Stomach (tissue), 8 donors: ENCODE measurements at regions not wholly inside any gene's neighbourhood (a gene's known extent, or its start where the extent isn't known, plus 50 kb on each side); places are given as distances from the start of the nearest gene placed in this dataset.
A peak's percentile ranks its signal among the peaks of the same experiment; 100 is the strongest.

Experiments used
- DNase-seq, 2 donors: peaks; one replicate each; pipeline versions ENCODE4 v3.0.0 to v3.0.0-alpha.2; 2013 to 2019
- H3K27ac ChIP-seq, 5 donors: fragments of 200-600 bp in 4 of 5; sonication (generic) in 4 of 5; one replicate each; pipeline ENCODE4 v1.5.1; 2013 to 2019; ENCODE audit warnings: mild to moderate bottlenecking in 1 of 5, moderate library complexity in 1 of 5
- H3K27me3 ChIP-seq, 3 donors: fragments of 200-600 bp; sonication (generic); one replicate each; pipeline ENCODE4 v1.5.1; 2017 to 2019; ENCODE audit warnings: mixed run types in 1 of 3
- H3K36me3 ChIP-seq, 4 donors: fragments of 200-600 bp; sonication (generic); 1 replicate in 3 of 4; 2 replicates in 1 of 4; pipeline ENCODE4 v1.5.1; 2016 to 2019
- H3K4me1 ChIP-seq, 4 donors: fragments of 200-600 bp; sonication (generic); one replicate each; pipeline ENCODE4 v1.5.1; 2016 to 2019
- H3K4me3 ChIP-seq, 4 donors: fragments of 200-600 bp; sonication (generic) in 3 of 4; one replicate each; pipeline ENCODE4 v1.5.1; 2016 to 2019; ENCODE audit warnings: mild to moderate bottlenecking in 1 of 4
- H3K9me3 ChIP-seq, 4 donors: fragments of 200-600 bp; sonication (generic); one replicate each; pipeline ENCODE4 v1.5.1; 2016 to 2019
- EP300 ChIP-seq: sonication (generic); formaldehyde crosslinking; IDR thresholded peaks from one replicate; pipeline ENCODE4 v1.6.1; 2017; ENCODE audit warnings: antibody characterized with exemption
- POLR2A ChIP-seq, 4 donors: fragments of 450-650 bp; IDR thresholded peaks; one replicate each; pipeline ENCODE4 v1.6.1; 2016; ENCODE audit warnings: antibody characterized with exemption in 4 of 4, control low read depth in 2 of 4, mild to moderate bottlenecking in 1 of 4, moderate library complexity in 1 of 4
- POLR2AphosphoS5 ChIP-seq, 3 donors: sonication (generic); formaldehyde crosslinking; IDR thresholded peaks; one replicate each; pipeline ENCODE4 v1.6.1; 2016; ENCODE audit warnings: antibody characterized with exemption in 3 of 3
- WGBS, 5 donors: extraction: QIAGEN DNeasy Blood & Tissue Kit in 3 of 5; methylation state at CpG; one replicate each; pipeline versions ENCODE4 v1.1.5 to v1.1.7; 2013 to 2018; 5-methylcytosine and 5-hydroxymethylcytosine counted together
- intact Hi-C: fragments of 100-400 bp; cut with DNase I; formaldehyde crosslinking; loops from one replicate; pipeline ENCODE4 v1.15.1; 2023; ENCODE audit warnings: low total_unique reads
- TF ChIP-seq, protein P1 (sequence below), 7 experiments: fragments of 450-650 bp in 4 of 7; fragments of 200-600 bp in 3 of 7; sonication (generic) in 3 of 7; IDR thresholded peaks; one replicate each; pipeline ENCODE4 v1.5.1; 2016 to 2019; ENCODE audit warnings: antibody characterized with exemption in 7 of 7, control low read depth in 2 of 7, mild to moderate bottlenecking in 1 of 7
- donor health status: healthy with polysubstance abuse.
- donor health status: Bipolar disorder and iron deficiency.
- donor health status: healthy.

DNA sequence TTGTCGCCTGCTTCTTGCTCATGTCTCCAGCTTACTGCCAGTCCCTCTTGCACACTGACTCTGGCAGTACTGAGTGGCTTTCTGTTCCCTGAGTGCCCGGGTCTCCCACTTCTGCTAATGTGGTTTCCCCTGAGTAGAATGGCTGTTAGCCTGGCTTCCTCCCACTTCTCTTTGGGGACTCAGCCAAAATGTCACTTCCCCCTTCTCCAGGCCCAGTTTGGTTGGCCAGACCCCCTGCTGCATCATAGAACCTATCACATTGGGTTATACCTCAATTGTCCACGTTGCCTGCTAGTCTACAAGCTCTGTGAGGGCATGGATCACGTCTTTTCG is 304.4 kb downstream of the HS3ST3B1 start:
- H3K36me3 ChIP-seq: no peaks in the 10 kb centered on the region
- no peak overlapping the region for H3K27ac ChIP-seq
- H3K4me3 ChIP-seq: no peak overlapping the region
- no peaks in the 10 kb centered on the region for H3K9me3 ChIP-seq
- intact Hi-C loops: no loop called here
- peak in 1 of 2 donors; percentile 45 for DNase-seq
- no peaks in the 10 kb centered on the region for H3K4me1 ChIP-seq
- H3K27me3 ChIP-seq: no peaks in the 10 kb centered on the region
- WGBS, 5 donors: 72 to 77% (median 75%) methylated on average over 5 of the region's 5 CpGs
- TF ChIP-seq EP300: no peak
- TF ChIP-seq, protein P1, sequence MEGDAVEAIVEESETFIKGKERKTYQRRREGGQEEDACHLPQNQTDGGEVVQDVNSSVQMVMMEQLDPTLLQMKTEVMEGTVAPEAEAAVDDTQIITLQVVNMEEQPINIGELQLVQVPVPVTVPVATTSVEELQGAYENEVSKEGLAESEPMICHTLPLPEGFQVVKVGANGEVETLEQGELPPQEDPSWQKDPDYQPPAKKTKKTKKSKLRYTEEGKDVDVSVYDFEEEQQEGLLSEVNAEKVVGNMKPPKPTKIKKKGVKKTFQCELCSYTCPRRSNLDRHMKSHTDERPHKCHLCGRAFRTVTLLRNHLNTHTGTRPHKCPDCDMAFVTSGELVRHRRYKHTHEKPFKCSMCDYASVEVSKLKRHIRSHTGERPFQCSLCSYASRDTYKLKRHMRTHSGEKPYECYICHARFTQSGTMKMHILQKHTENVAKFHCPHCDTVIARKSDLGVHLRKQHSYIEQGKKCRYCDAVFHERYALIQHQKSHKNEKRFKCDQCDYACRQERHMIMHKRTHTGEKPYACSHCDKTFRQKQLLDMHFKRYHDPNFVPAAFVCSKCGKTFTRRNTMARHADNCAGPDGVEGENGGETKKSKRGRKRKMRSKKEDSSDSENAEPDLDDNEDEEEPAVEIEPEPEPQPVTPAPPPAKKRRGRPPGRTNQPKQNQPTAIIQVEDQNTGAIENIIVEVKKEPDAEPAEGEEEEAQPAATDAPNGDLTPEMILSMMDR (IDR thresholded peaks at IDR 0.05): no peak
- no peak for TF ChIP-seq POLR2A (IDR thresholded peaks at IDR 0.05)
- TF ChIP-seq POLR2AphosphoS5 (IDR thresholded peaks at IDR 0.05): no peak

DNA sequence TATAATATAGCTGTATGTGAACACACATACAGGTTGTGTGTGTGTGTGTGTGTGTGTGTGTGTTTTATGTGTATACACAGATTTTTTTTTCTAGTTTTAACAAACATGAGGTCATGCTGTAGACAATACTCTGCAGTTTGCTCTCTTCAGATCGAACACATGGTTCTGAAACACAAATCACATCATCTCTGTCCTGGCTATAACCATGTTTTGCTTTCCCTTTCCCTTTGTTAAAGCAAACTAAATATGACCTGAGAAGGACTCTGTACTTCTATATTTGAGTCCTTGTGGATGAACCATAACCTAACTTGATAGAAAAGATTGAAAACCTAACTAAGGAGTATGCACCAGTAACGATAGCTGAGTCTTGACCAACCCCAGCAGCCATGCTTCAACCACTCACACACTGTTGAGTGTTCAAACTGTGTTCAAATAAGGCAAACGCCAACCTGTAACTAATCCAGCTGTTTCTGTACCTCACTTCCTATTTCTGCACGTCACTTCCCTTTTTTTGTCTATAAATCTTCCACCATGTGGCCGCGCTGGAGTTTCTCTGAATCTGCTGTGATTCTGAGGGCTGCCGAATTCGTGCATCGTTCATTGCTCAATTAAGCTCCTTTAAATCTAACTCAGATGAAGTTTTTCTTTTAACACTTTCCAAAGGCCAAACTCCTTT is 303.8 kb downstream of the HS3ST3B1 start:
- intact Hi-C loops: no loop called here
- 71 to 80% (median 76%) methylated on average over 9 of the region's 9 CpGs for WGBS, 5 donors
- H3K27ac ChIP-seq: no peak overlapping the region
- no peaks in the 10 kb centered on the region for H3K4me1 ChIP-seq
- no peaks in the 10 kb centered on the region for H3K9me3 ChIP-seq
- TF ChIP-seq EP300: no peak
- TF ChIP-seq, protein P1 (IDR thresholded peaks at IDR 0.05): no peak
- no peak overlapping the region for H3K4me3 ChIP-seq
- no peaks in the 10 kb centered on the region for H3K27me3 ChIP-seq
- H3K36me3 ChIP-seq: no peaks in the 10 kb centered on the region
- peak in 1 of 2 donors; percentile 4 for DNase-seq

DNA sequence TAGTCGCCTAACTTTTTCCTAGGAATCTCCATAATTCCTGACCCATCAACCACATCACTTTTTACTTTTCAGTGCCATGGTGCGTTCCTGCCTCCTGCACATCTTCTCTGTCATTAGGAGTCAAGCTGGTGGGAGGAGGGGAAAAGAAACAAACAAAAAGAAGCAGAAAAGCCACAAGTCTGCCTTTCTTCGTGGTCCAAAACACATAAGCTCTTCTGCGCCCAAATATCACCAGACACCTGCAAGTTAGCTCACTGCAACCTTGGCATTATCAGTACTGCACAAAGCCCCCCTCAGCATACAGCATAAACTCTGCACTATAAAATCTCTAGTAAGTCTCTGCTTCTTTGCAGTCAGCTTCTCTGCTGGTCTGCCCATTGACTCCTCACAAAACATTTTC is 295.3 kb downstream of the HS3ST3B1 start:
- TF ChIP-seq, protein P1 (IDR thresholded peaks at IDR 0.05): no peak
- TF ChIP-seq EP300: no peak
- TF ChIP-seq POLR2AphosphoS5 (IDR thresholded peaks at IDR 0.05): no peak
- no peak for TF ChIP-seq POLR2A (IDR thresholded peaks at IDR 0.05)
- 73 to 89% (median 78%) methylated on average over 4 of the region's 4 CpGs for WGBS, 5 donors

DNA sequence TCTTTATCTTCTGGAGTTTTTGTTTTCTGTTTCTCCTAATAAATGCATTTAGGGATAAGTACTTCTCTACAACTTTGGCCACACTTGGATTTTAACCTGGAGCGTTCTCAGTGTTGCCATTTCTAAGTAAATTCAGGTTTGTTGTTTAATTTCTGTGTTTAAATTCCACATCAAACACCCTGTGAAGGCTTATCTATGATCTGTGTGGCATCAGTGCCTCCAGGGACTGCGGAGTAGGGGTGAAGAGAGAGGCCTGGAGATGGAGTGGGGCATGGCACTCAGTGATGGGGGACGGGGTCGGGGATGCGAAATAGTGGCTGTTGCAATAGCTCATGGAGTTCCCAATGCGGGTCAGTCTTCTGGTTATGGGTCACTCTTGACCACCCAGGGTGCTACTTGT is 294.8 kb downstream of the HS3ST3B1 start:
- Histone ChIP-seq H3K4me3 (no peak overlapping the region), H3K4me1 (no peaks in the 10 kb centered on the region), H3K36me3 (no peaks in the 10 kb centered on the region), H3K27ac (no peak overlapping the region), H3K27me3 (no peaks in the 10 kb centered on the region), H3K9me3 (no peaks in the 10 kb centered on the region)
- intact Hi-C loops: no loop called here
- TF ChIP-seq POLR2AphosphoS5 (IDR thresholded peaks at IDR 0.05): no peak
- no peak for TF ChIP-seq EP300
- TF ChIP-seq, protein P1 (IDR thresholded peaks at IDR 0.05): no peak
- no peak for TF ChIP-seq POLR2A (IDR thresholded peaks at IDR 0.05)
- WGBS, 5 donors: 71 to 77% (median 75%) methylated on average over 6 of the region's 6 CpGs
- DNase-seq: no peak

More for the DNA sequence above, 295.3 kb downstream of the HS3ST3B1 start:
- Histone ChIP-seq H3K36me3 (no peaks in the 10 kb centered on the region), H3K27ac (no peak overlapping the region), H3K4me3 (no peak overlapping the region), H3K4me1 (no peaks in the 10 kb centered on the region), H3K27me3 (no peaks in the 10 kb centered on the region), H3K9me3 (no peaks in the 10 kb centered on the region)
- intact Hi-C loops: no loop called here
- DNase-seq: no peak
